HCT116 (cell line): ENCODE measurements at regions not wholly inside any gene's neighbourhood (a gene's known extent, or its start where the extent isn't known, plus 50 kb on each side); places are given as distances from the start of the nearest gene placed in this dataset.

ENCODE experiments used
- ATAC-seq: fragments of 200-7000 bp; cut with Tn5 transposase; 2 replicates; pipeline ENCODE4 v1.9.1; 2020; ENCODE audit warnings: mild to moderate bottlenecking, moderate library complexity
- BruUV-seq: library from RNA; stranded (reverse); fragments of 400-500 nt; replicated peaks from 2 replicates; lab custom pipeline; 2021; lab: Mats Ljungman, UMichigan
- CTCF ChIA-PET: fragments of 300-600 bp; sonication (Branson Sonifier 250); formaldehyde crosslinking; loops from one replicate; lab custom pipeline; 2021; ENCODE audit warnings: antibody characterized with exemption; lab: Charles Lee
- POLR2A ChIA-PET: fragments of 300-600, 350-600 bp; sonication (Branson Sonifier 250); formaldehyde crosslinking; loops from one replicate; lab custom pipeline; 2021; ENCODE audit warnings: antibody characterized with exemption; lab: Charles Lee
- RAD21 ChIA-PET, 2 experiments: fragments of 300-600 bp; sonication (Branson Sonifier 250); formaldehyde crosslinking; loops; one replicate each; lab custom pipeline; 2023; ENCODE audit warnings: low total read pairs in 2 of 2; ENCODE audit not compliant: uncharacterized antibody in 2 of 2, unreplicated experiment in 2 of 2, low non-redundant PET in 1 of 2; lab: Charles Lee
- DNase-seq: peaks from one replicate; pipeline ENCODE4 v3.0.0-alpha.2; 2010; ENCODE audit warnings: low read depth, low spot score
- H2AFZ ChIP-seq: fragments of 200-600 bp; shearing (Covaris generic), sonication (generic); 2 replicates; pipeline ENCODE4 v1.6.1; 2017; ENCODE audit warnings: low read depth, mixed run types, mixed read lengths, antibody characterized with exemption, low read length; ENCODE audit not compliant: poor library complexity, severe bottlenecking
- H3K27ac ChIP-seq: 2 replicates; pipeline ENCODE4 v1.5.1; 2012; ENCODE audit warnings: low read depth, low read length
- H3K27me3 ChIP-seq: fragments of 200-600 bp; sonication (generic); 2 replicates; pipeline ENCODE4 v1.6.1; 2016; ENCODE audit warnings: mixed run types, low read length, mixed read lengths; ENCODE audit not compliant: insufficient read depth
- H3K36me3 ChIP-seq, 2 experiments: fragments of 200-500 bp in 1 of 2; fragments of 200-600 bp in 1 of 2; sonication (Bioruptor generic) in 1 of 2; sonication (generic) in 1 of 2; 2 replicates each; pipeline versions ENCODE4 v1.5.1 to v1.6.1; 2014 to 2016; ENCODE audit warnings: low read length in 2 of 2, inconsistent platforms in 1 of 2, mixed read lengths in 1 of 2, mixed run types in 1 of 2; ENCODE audit not compliant: insufficient read depth in 2 of 2, control insufficient read depth in 1 of 2
- H3K4me1 ChIP-seq, 2 experiments: fragments of 200-600 bp in 1 of 2; sonication (generic) in 1 of 2; 2 replicates each; pipeline versions ENCODE4 v1.5.1 to v1.6.1; 2012 to 2017; ENCODE audit warnings: low read length in 2 of 2, inconsistent platforms in 1 of 2, mild to moderate bottlenecking in 1 of 2, mixed read lengths in 1 of 2, mixed run types in 1 of 2, moderate library complexity in 1 of 2; ENCODE audit not compliant: insufficient read depth in 2 of 2, control insufficient read depth in 1 of 2
- H3K4me2 ChIP-seq: fragments of 200-600 bp; sonication (generic); 2 replicates; pipeline ENCODE4 v1.6.1; 2017; ENCODE audit warnings: mixed run types, low read length, mixed read lengths
- H3K4me3 ChIP-seq, 2 experiments: fragments of 200-600 bp in 1 of 2; sonication (generic) in 1 of 2; replicated peaks in 1 of 2; 2 replicates each; pipeline ENCODE4 v1.5.1; 2011 to 2016; ENCODE audit warnings: low read length in 2 of 2, control low read depth in 1 of 2, low read depth in 1 of 2, mild to moderate bottlenecking in 1 of 2, mixed read lengths in 1 of 2, mixed run types in 1 of 2
- H3K79me2 ChIP-seq: fragments of 200-600 bp; sonication (generic); 2 replicates; pipeline ENCODE4 v1.6.1; 2017; ENCODE audit warnings: mild to moderate bottlenecking, mixed run types, low read length, moderate library complexity, mixed read lengths; ENCODE audit not compliant: insufficient read depth
- H3K9ac ChIP-seq: fragments of 200-600 bp; sonication (generic); 2 replicates; pipeline ENCODE4 v1.6.1; 2016; ENCODE audit warnings: low read length, mixed read lengths
- H3K9me2 ChIP-seq: fragments of 200-600 bp; sonication (generic), shearing (Covaris generic); 2 replicates; pipeline ENCODE4 v1.6.1; 2017; ENCODE audit warnings: mixed run types, mild to moderate bottlenecking, moderate library complexity; ENCODE audit not compliant: insufficient read depth
- H3K9me3 ChIP-seq, 2 experiments: fragments of 200-500 bp in 1 of 2; fragments of 200-600 bp in 1 of 2; sonication (Bioruptor generic) in 1 of 2; sonication (generic) in 1 of 2; 2 replicates each; pipeline ENCODE4 v1.6.1; 2014 to 2017; ENCODE audit warnings: low read length in 2 of 2, mixed read lengths in 2 of 2, inconsistent platforms in 1 of 2, low read depth in 1 of 2, mild to moderate bottlenecking in 1 of 2, mixed run types in 1 of 2, moderate library complexity in 1 of 2; ENCODE audit not compliant: control insufficient read depth in 1 of 2, insufficient read depth in 1 of 2
- H4K20me1 ChIP-seq: fragments of 200-600 bp; sonication (generic), shearing (Covaris generic); 2 replicates; pipeline ENCODE4 v1.6.1; 2017; ENCODE audit warnings: mixed run types, mild to moderate bottlenecking, moderate library complexity; ENCODE audit not compliant: insufficient read depth
- ATF3 ChIP-seq: IDR thresholded peaks from 2 replicates; pipeline ENCODE4 v1.6.1; 2012
- CEBPB ChIP-seq: IDR thresholded peaks from 2 replicates; pipeline ENCODE4 v1.6.1; 2012; ENCODE audit warnings: low read depth
- EZH2phosphoT487 ChIP-seq: fragments of 200-600 bp; IDR thresholded peaks from 2 replicates; pipeline ENCODE4 v1.6.1; 2018; ENCODE audit warnings: antibody characterized with exemption, borderline replicate concordance
- FOSL1 ChIP-seq: IDR thresholded peaks from 2 replicates; pipeline ENCODE4 v1.6.1; 2012; ENCODE audit warnings: low read depth
- MAX ChIP-seq: IDR thresholded peaks from 2 replicates; pipeline ENCODE4 v1.6.1; 2012
- SIN3A ChIP-seq: IDR thresholded peaks from 2 replicates; pipeline ENCODE4 v1.6.1; 2012; ENCODE audit warnings: low read depth
- SRF ChIP-seq: IDR thresholded peaks from 2 replicates; pipeline ENCODE4 v1.6.1; 2012; ENCODE audit warnings: low read depth
- TCF7L2 ChIP-seq: IDR thresholded peaks from 2 replicates; pipeline ENCODE4 v1.7.0; 2011; ENCODE audit warnings: borderline replicate concordance, inconsistent platforms; ENCODE audit not compliant: insufficient read depth, insufficient read length; ENCODE audit errors: extremely low read depth
- ZBTB33 ChIP-seq: IDR thresholded peaks from 2 replicates; pipeline ENCODE4 v1.6.1; 2011; ENCODE audit warnings: mild to moderate bottlenecking, low read length, moderate library complexity; ENCODE audit not compliant: insufficient replicate concordance; ENCODE audit errors: extremely low read depth
- ZNF274 ChIP-seq: fragments of 200-500 bp; sonication (Bioruptor generic); IDR thresholded peaks from 2 replicates; pipeline ENCODE4 v1.6.1; 2014; ENCODE audit warnings: mild to moderate bottlenecking, low read depth, low read length, inconsistent platforms
- intact Hi-C: fragments of 100-400 bp; cut with micrococcal nuclease; formaldehyde crosslinking; loops from 2 replicates; pipeline ENCODE4 v1.10.0; 2022

- RAD21 ChIA-PET: no interaction called here
- no peaks in the 10 kb centered on the region for H3K36me3 ChIP-seq
- ATAC-seq: no peak
- TF ChIP-seq FOSL1: no peak
- TF ChIP-seq, all 23 proteins: peak for 0
- Histone ChIP-seq H3K4me1 (no peaks in the 10 kb centered on the region), H4K20me1 (no peaks in the 10 kb centered on the region), H3K9me2 (no peaks in the 10 kb centered on the region), H3K4me3 (no peak overlapping the region), H3K27me3 (no peaks in the 10 kb centered on the region), H3K9me3 (no peaks in the 10 kb centered on the region), H3K9ac (no peak overlapping the region), H2AFZ (no peak overlapping the region), H3K79me2 (no peaks in the 10 kb centered on the region), H3K4me2 (no peak overlapping the region), H3K27ac (no peak overlapping the region)
- intact Hi-C loops: loop anchor here (10.0 kb wide), 2 partner anchors 169 to 379 kb away; no protein-coding TSS in a partner anchor
- POLR2A ChIA-PET: no interaction called here
- CTCF ChIA-PET: no interaction called here
- no TSS peak for BruUV-seq
- DNase-seq: no peak
Observed at GRCh38 chr17:71464241-71464640, 656.6 kb upstream of the SOX9 start.

- no peak overlapping the region for H3K27ac ChIP-seq
- no peaks in the 10 kb centered on the region for H3K4me1 ChIP-seq
- ChIA-PET RAD21 (no interaction called here), POLR2A (no interaction called here), CTCF (no interaction called here)
- no peaks in the 10 kb centered on the region for H4K20me1 ChIP-seq
- BruUV-seq: no TSS peak
- no peaks in the 10 kb centered on the region for H3K36me3 ChIP-seq
- intact Hi-C loops: loop anchor here (10.0 kb wide), 2 partner anchors 170 to 380 kb away; no protein-coding TSS in a partner anchor
- H3K4me3 ChIP-seq: no peak overlapping the region
- TF ChIP-seq EZH2phosphoT487: no peak
- TF ChIP-seq ZNF274: no peak
- TF ChIP-seq CEBPB: no peak
- no peak for TF ChIP-seq MAX
- TF ChIP-seq TCF7L2: no peak
- no peak for TF ChIP-seq SRF
- no peak for TF ChIP-seq ZBTB33
- TF ChIP-seq SIN3A: no peak
- TF ChIP-seq ATF3: no peak
- ATAC-seq (no peak), DNase-seq (no peak)
- H2AFZ ChIP-seq: no peak overlapping the region
- no peaks in the 10 kb centered on the region for H3K9me3 ChIP-seq
- H3K79me2 ChIP-seq: no peaks in the 10 kb centered on the region
- H3K9me2 ChIP-seq: no peaks in the 10 kb centered on the region
- H3K4me2 ChIP-seq: no peak overlapping the region
- H3K9ac ChIP-seq: no peak overlapping the region
- no peaks in the 10 kb centered on the region for H3K27me3 ChIP-seq
Observed at GRCh38 chr17:71464751-71465150, 656.1 kb upstream of the SOX9 start.
